CD4-positive, alpha-beta T cell treated with Interleukin-2 at 100 ng/mL for 4 hours (primary cell): ENCODE measurements at regions not wholly inside any gene's neighbourhood (a gene's known extent, or its start where the extent isn't known, plus 50 kb on each side); places are given as distances from the start of the nearest gene placed in this dataset.

Source experiments
- DNase-seq: peaks from one replicate; pipeline ENCODE4 v3.0.0-alpha.2; 2020; ENCODE audit warnings: low spot score

GRCh38 chr9:7239708-7240107 is 481.9 kb downstream of the KDM4C start:
- no peak for DNase-seq

- no peak for DNase-seq
Observed at GRCh38 chr9:7238247-7238637, 480.5 kb downstream of the KDM4C start.

GRCh38 chr9:7237473-7238246 is 479.9 kb downstream of the KDM4C start:
- no peak for DNase-seq

DNA sequence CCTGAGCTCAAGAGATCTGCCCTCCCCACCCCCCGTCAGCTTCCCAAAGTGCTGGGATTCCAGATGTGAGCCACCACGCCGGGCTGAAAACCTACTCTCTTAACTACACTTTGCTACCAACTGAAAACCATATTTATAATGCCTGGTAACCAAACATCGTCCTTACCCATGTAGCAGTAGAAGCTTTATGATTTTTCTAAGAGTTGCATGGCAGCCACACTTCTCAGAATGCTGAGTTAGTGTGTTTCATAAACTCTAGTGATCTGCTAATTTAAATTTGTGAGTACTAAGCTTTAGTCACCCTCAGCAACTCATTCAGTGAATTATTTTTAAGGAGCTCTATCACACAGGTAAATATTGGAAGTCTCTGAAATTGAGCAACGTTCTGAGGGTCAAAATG is 478.4 kb downstream of the KDM4C start:
- DNase-seq = no peak

GRCh38 chr9:7234144-7234543 is 476.4 kb downstream of the KDM4C start:
- DNase-seq = no peak

DNA sequence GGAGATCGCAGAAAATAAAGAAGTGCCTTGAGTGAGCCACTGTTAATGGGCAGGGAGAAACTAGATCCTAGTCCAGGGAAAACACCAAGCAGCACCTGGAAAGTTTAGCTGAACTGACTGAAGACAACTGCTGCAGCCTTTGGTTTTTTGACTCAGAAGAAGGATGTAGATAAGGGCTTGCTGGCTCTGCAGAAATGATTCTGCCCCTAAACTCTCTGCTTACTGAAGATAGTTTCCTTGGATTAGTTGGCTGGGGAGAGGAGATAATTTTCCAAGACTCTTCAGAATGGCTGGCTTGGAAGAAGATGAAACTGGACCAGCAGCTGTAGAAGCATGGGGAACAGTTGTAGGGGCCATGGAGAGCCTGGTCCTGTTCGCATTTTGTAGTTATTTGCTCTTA is 471.8 kb downstream of the KDM4C start:
- DNase-seq = no peak

GRCh38 chr9:7228726-7229125 is 471.0 kb downstream of the KDM4C start:
- no peak for DNase-seq

GRCh38 chr9:7227951-7228350 is 470.2 kb downstream of the KDM4C start:
- no peak for DNase-seq

- no peak for DNase-seq
Observed at GRCh38 chr9:7226007-7226640, 468.4 kb downstream of the KDM4C start.
